ENCODE measurements at regions not wholly inside any gene's neighbourhood (a gene's known extent, or its start where the extent isn't known, plus 50 kb on each side); places are given as distances from the start of the nearest gene placed in this dataset.

DNA sequence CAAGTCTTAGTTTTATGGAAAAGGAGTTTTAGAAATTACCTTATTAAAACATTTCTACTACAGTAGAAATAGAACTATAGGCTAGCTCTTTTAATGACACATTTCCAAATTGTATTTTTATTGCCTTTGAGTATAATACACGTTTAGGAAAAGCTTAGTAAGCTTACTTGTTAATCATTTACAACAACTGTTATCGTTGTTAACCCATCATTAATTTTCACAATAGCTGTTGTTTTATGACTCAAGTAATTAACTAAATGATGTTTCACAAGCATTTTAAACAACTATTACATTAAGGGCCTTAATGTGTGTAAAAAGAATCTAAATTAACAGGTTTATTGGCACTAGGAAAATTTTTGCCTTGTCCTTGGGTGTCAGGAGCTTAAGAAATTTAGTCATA lies 120.5 kb upstream of the THRB start:
- H4K20me1 ChIP-seq (ENCODE audit: insufficient read depth): no peaks in the 10 kb centered on the region
- no peak overlapping the region for H3K27ac ChIP-seq (ENCODE audit: low read length)
- no peak overlapping the region for H3K9ac ChIP-seq (ENCODE audit: low read length)
- no peaks in the 10 kb centered on the region for H3K36me3 ChIP-seq (ENCODE audit: insufficient read depth, low read length)
- no peak overlapping the region for H2AFZ ChIP-seq (ENCODE audit: low read depth, low read length)
- no peaks in the 10 kb centered on the region for H3K9me2 ChIP-seq (ENCODE audit: insufficient read depth, low read length)
- no peak overlapping the region for H3K4me3 ChIP-seq (ENCODE audit: low read length)
- no peaks in the 10 kb centered on the region for H3K27me3 ChIP-seq (ENCODE audit: insufficient read depth, low read depth, low read length)
- H3F3A ChIP-seq (ENCODE audit: insufficient read depth, low read length, poor library complexity, severe bottlenecking): no peaks in the 10 kb centered on the region
- TF ChIP-seq POLR2AphosphoS5 (IDR thresholded peaks at IDR 0.05) (no peak), TAF1 (IDR thresholded peaks at IDR 0.05; ENCODE audit: low read depth) (no peak), MXI1 (conservative IDR thresholded peaks at IDR 0.05; ENCODE audit: poor library complexity, severe bottlenecking) (no peak), EP300 (conservative IDR thresholded peaks at IDR 0.05; ENCODE audit: poor library complexity, severe bottlenecking) (no peak), SMC3 (conservative IDR thresholded peaks at IDR 0.05; ENCODE audit: poor library complexity) (no peak), EZH2 (IDR thresholded peaks at IDR 0.05; ENCODE audit: borderline replicate concordance, insufficient read depth, low read length, poor library complexity, severe bottlenecking) (no peak), RAD21 (conservative IDR thresholded peaks at IDR 0.05) (no peak)
- TF ChIP-seq, protein P1, sequence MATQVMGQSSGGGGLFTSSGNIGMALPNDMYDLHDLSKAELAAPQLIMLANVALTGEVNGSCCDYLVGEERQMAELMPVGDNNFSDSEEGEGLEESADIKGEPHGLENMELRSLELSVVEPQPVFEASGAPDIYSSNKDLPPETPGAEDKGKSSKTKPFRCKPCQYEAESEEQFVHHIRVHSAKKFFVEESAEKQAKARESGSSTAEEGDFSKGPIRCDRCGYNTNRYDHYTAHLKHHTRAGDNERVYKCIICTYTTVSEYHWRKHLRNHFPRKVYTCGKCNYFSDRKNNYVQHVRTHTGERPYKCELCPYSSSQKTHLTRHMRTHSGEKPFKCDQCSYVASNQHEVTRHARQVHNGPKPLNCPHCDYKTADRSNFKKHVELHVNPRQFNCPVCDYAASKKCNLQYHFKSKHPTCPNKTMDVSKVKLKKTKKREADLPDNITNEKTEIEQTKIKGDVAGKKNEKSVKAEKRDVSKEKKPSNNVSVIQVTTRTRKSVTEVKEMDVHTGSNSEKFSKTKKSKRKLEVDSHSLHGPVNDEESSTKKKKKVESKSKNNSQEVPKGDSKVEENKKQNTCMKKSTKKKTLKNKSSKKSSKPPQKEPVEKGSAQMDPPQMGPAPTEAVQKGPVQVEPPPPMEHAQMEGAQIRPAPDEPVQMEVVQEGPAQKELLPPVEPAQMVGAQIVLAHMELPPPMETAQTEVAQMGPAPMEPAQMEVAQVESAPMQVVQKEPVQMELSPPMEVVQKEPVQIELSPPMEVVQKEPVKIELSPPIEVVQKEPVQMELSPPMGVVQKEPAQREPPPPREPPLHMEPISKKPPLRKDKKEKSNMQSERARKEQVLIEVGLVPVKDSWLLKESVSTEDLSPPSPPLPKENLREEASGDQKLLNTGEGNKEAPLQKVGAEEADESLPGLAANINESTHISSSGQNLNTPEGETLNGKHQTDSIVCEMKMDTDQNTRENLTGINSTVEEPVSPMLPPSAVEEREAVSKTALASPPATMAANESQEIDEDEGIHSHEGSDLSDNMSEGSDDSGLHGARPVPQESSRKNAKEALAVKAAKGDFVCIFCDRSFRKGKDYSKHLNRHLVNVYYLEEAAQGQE (IDR thresholded peaks at IDR 0.05; ENCODE audit: borderline replicate concordance): no peak
- TF ChIP-seq, protein P2, sequence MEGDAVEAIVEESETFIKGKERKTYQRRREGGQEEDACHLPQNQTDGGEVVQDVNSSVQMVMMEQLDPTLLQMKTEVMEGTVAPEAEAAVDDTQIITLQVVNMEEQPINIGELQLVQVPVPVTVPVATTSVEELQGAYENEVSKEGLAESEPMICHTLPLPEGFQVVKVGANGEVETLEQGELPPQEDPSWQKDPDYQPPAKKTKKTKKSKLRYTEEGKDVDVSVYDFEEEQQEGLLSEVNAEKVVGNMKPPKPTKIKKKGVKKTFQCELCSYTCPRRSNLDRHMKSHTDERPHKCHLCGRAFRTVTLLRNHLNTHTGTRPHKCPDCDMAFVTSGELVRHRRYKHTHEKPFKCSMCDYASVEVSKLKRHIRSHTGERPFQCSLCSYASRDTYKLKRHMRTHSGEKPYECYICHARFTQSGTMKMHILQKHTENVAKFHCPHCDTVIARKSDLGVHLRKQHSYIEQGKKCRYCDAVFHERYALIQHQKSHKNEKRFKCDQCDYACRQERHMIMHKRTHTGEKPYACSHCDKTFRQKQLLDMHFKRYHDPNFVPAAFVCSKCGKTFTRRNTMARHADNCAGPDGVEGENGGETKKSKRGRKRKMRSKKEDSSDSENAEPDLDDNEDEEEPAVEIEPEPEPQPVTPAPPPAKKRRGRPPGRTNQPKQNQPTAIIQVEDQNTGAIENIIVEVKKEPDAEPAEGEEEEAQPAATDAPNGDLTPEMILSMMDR (IDR thresholded peaks at IDR 0.05; ENCODE audit: poor library complexity, severe bottlenecking): no peak
- H3K79me2 ChIP-seq (replicated peaks; ENCODE audit: insufficient read depth, low read length): no peaks in the 10 kb centered on the region
- no peaks in the 10 kb centered on the region for H3K9me3 ChIP-seq (ENCODE audit: low read length)
- no peak overlapping the region for H3K4me2 ChIP-seq (ENCODE audit: low read length)

DNA sequence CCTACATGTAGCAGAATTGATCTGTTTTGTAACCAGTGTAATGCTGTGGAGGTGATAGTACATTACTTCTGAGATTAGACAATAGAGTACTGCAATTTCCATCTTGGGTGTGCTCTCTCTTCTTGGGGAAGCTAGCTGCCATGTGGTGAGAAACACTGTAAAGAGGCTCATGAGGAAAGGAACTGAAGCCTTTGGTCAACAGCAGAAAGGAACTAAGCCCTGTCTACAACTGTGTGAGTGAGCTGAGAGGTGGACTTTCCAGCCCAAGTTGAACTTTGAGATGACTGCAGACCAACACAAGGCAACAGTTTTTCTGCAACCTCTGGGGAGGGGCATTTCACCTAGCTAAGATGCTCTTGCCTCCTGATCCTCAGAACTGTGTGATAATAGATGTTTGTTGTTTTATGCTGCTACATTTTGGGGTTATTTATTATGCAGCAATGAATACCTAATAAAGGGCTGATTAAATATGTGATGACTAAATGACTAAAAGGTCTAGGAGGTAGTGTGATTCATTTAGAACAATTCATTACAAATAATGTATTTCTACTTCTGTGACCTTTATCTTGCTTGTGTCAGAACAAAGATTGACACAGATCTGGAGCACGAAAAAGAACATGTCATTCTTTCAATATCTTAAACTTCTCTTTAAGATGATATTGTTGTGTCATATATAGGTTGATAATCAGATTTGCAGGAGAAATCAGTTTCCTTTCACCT lies 121.6 kb upstream of the THRB start:
- H3K79me2 ChIP-seq (replicated peaks; ENCODE audit: insufficient read depth, low read length): no peaks in the 10 kb centered on the region
- H3K9me3 ChIP-seq (ENCODE audit: low read length): no peaks in the 10 kb centered on the region
- H2AFZ ChIP-seq (ENCODE audit: low read depth, low read length): no peak overlapping the region
- H3K27ac ChIP-seq (ENCODE audit: low read length): no peak overlapping the region
- H3K9me2 ChIP-seq (ENCODE audit: insufficient read depth, low read length): no peaks in the 10 kb centered on the region
- no peak overlapping the region for H3K4me3 ChIP-seq (ENCODE audit: low read length)
- H4K20me1 ChIP-seq (ENCODE audit: insufficient read depth): no peaks in the 10 kb centered on the region
- no peaks in the 10 kb centered on the region for H3F3A ChIP-seq (ENCODE audit: insufficient read depth, low read length, poor library complexity, severe bottlenecking)
- no peak overlapping the region for H3K9ac ChIP-seq (ENCODE audit: low read length)
- no peak overlapping the region for H3K4me2 ChIP-seq (ENCODE audit: low read length)
- TF ChIP-seq, protein P2 (IDR thresholded peaks at IDR 0.05; ENCODE audit: poor library complexity, severe bottlenecking): no peak
- no peak for TF ChIP-seq SMC3 (conservative IDR thresholded peaks at IDR 0.05; ENCODE audit: poor library complexity)
- no peak for TF ChIP-seq EZH2 (IDR thresholded peaks at IDR 0.05; ENCODE audit: borderline replicate concordance, insufficient read depth, low read length, poor library complexity, severe bottlenecking)
- TF ChIP-seq RAD21 (conservative IDR thresholded peaks at IDR 0.05): no peak
- no peak for TF ChIP-seq POLR2AphosphoS5 (IDR thresholded peaks at IDR 0.05)
- no peak for TF ChIP-seq EP300 (conservative IDR thresholded peaks at IDR 0.05; ENCODE audit: poor library complexity, severe bottlenecking)
- TF ChIP-seq MXI1 (conservative IDR thresholded peaks at IDR 0.05; ENCODE audit: poor library complexity, severe bottlenecking): no peak
- TF ChIP-seq TAF1 (IDR thresholded peaks at IDR 0.05; ENCODE audit: low read depth): no peak
- TF ChIP-seq, protein P1 (IDR thresholded peaks at IDR 0.05; ENCODE audit: borderline replicate concordance): no peak
- H3K27me3 ChIP-seq (ENCODE audit: insufficient read depth, low read depth, low read length): no peaks in the 10 kb centered on the region
- no peaks in the 10 kb centered on the region for H3K36me3 ChIP-seq (ENCODE audit: insufficient read depth, low read length)
